Endothelial cell of umbilical vein (primary cell): ENCODE measurements at regions not wholly inside any gene's neighbourhood (a gene's known extent, or its start where the extent isn't known, plus 50 kb on each side); places are given as distances from the start of the nearest gene placed in this dataset.

Source experiments
- BruUV-seq: library from RNA; stranded (reverse); fragments of 400-500 nt; replicated peaks from 2 replicates; lab custom pipeline; 2021; lab: Mats Ljungman, UMichigan
- CTCF ChIA-PET: fragments of 300-600, 350-600 bp; sonication (Branson Sonifier 250); formaldehyde crosslinking; loops from one replicate; lab custom pipeline; 2021; ENCODE audit warnings: antibody characterized with exemption, inconsistent platforms; lab: Charles Lee
- POLR2A ChIA-PET: fragments of 300-600, 350-600 bp; sonication (Branson Sonifier 250); formaldehyde crosslinking; loops from one replicate; lab custom pipeline; 2021; ENCODE audit warnings: antibody characterized with exemption, inconsistent platforms; lab: Charles Lee
- DNase-seq: peaks from one replicate; pipeline ENCODE4 v3.0.0-alpha.2; 2011; ENCODE audit warnings: low read depth, low spot score
- FAIRE-seq: peaks from 2 replicates; lab custom pipeline; 2011; peaks lifted over from hg19 to GRCh38; lab: Jason Lieb, UNC
- H2AFZ ChIP-seq: 2 replicates; pipeline ENCODE4 v1.6.0; 2012; ENCODE audit warnings: low read depth, low read length, control low read depth, inconsistent platforms
- H3K27ac ChIP-seq: 2 replicates; pipeline ENCODE4 v1.5.1; 2011; ENCODE audit warnings: low read depth, mild to moderate bottlenecking, control low read depth, low read length, moderate library complexity; ENCODE audit not compliant: insufficient read depth
- H3K27me3 ChIP-seq, 2 experiments: 2 replicates each; pipeline versions ENCODE4 v1.6.0 to v1.6.1; 2011; ENCODE audit warnings: low read length in 2 of 2, mixed read lengths in 1 of 2; ENCODE audit not compliant: control insufficient read depth in 2 of 2, insufficient read depth in 2 of 2
- H3K36me3 ChIP-seq, 2 experiments: 2 replicates in 1 of 2; 3 replicates in 1 of 2; pipeline ENCODE4 v1.5.1; 2011; ENCODE audit warnings: low read length in 2 of 2, mild to moderate bottlenecking in 1 of 2, moderate library complexity in 1 of 2; ENCODE audit not compliant: control insufficient read depth in 2 of 2, insufficient read depth in 2 of 2; ENCODE audit errors: extremely low read depth in 1 of 2
- H3K4me1 ChIP-seq: 3 replicates; pipeline ENCODE4 v1.5.1; 2011; ENCODE audit warnings: mild to moderate bottlenecking, low read length; ENCODE audit not compliant: control insufficient read depth, insufficient read depth; ENCODE audit errors: extremely low read depth
- H3K4me2 ChIP-seq: 2 replicates; pipeline ENCODE4 v1.6.1; 2011; ENCODE audit warnings: low read length, control low read depth, mixed read lengths; ENCODE audit not compliant: insufficient read depth
- H3K4me3 ChIP-seq, 3 experiments: fragments of 200-600 bp in 1 of 3; sonication (generic), shearing (Covaris generic) in 1 of 3; replicated peaks in 1 of 3; 2 replicates each; pipeline ENCODE4 v1.5.1; 2011 to 2016; ENCODE audit warnings: control low read depth in 3 of 3, low read length in 3 of 3, mild to moderate bottlenecking in 2 of 3, inconsistent platforms in 1 of 3, low read depth in 1 of 3, moderate library complexity in 1 of 3; ENCODE audit not compliant: insufficient read depth in 1 of 3
- H3K79me2 ChIP-seq: 2 replicates; pipeline ENCODE4 v1.6.0; 2012; ENCODE audit warnings: low read length, inconsistent platforms; ENCODE audit not compliant: control insufficient read depth, insufficient read depth
- H3K9ac ChIP-seq: replicated peaks from 2 replicates; pipeline ENCODE3; 2011; ENCODE audit warnings: low read length, control low read depth; ENCODE audit not compliant: insufficient read depth; ENCODE audit errors: extremely low read depth
- H3K9me1 ChIP-seq: replicated peaks from 3 replicates; pipeline ENCODE4 v1.6.0; 2011; ENCODE audit warnings: mild to moderate bottlenecking, low read length; ENCODE audit not compliant: control insufficient read depth, insufficient read depth; ENCODE audit errors: extremely low read depth
- H3K9me3 ChIP-seq: replicated peaks from 2 replicates; pipeline ENCODE4 v1.5.1; 2012; ENCODE audit warnings: low read length, inconsistent platforms; ENCODE audit not compliant: control insufficient read depth, insufficient read depth
- H4K20me1 ChIP-seq: replicated peaks from 2 replicates; pipeline ENCODE3; 2011; ENCODE audit warnings: mild to moderate bottlenecking, low read length; ENCODE audit not compliant: control insufficient read depth, insufficient read depth; ENCODE audit errors: extremely low read depth
- EZH2 ChIP-seq: IDR thresholded peaks from 2 replicates; pipeline ENCODE4 v1.6.1; 2012; ENCODE audit warnings: borderline replicate concordance, low read depth, mild to moderate bottlenecking, moderate library complexity, low read length, inconsistent platforms; ENCODE audit not compliant: severe bottlenecking
- FOS ChIP-seq: IDR thresholded peaks from 2 replicates; pipeline ENCODE4 v1.6.1; 2011; ENCODE audit warnings: mild to moderate bottlenecking, low read length, moderate library complexity, borderline replicate concordance; ENCODE audit not compliant: insufficient read depth
- GATA2 ChIP-seq: IDR thresholded peaks from 2 replicates; pipeline ENCODE4 v1.7.0; 2011; ENCODE audit warnings: low read depth, mild to moderate bottlenecking, moderate library complexity, mixed read lengths, low read length; ENCODE audit not compliant: insufficient read length, insufficient read depth
- JUN ChIP-seq: IDR thresholded peaks from 2 replicates; pipeline ENCODE4 v1.6.1; 2011; ENCODE audit warnings: borderline replicate concordance, low read depth; ENCODE audit not compliant: insufficient read length, insufficient read depth
- MAX ChIP-seq: IDR thresholded peaks from 2 replicates; pipeline ENCODE4 v1.6.1; 2011; ENCODE audit not compliant: insufficient read depth, insufficient read length
- MYC ChIP-seq: IDR thresholded peaks from one replicate; pipeline ENCODE4 v1.6.1; 2011; ENCODE audit warnings: mild to moderate bottlenecking, low read depth, low read length
- POLR2A ChIP-seq: IDR thresholded peaks from 2 replicates; pipeline ENCODE4 v1.6.1; 2012; ENCODE audit warnings: low read depth, mild to moderate bottlenecking, control low read depth, low read length
- POLR2AphosphoS5 ChIP-seq: IDR thresholded peaks from 2 replicates; pipeline ENCODE4 v1.6.1; 2012; ENCODE audit warnings: low read depth, mild to moderate bottlenecking, control low read depth, low read length, moderate library complexity; ENCODE audit not compliant: insufficient read depth
- dilution Hi-C: fragments of 300-500 bp; cut with MboI; formaldehyde crosslinking; loops from one replicate; pipeline ENCODE4 v1.15.0; 2019; ENCODE audit warnings: low sequenced_read_pairs; ENCODE audit not compliant: extremely low pct_ligation_motif_present
- intact Hi-C: fragments of 100-400 bp; cut with micrococcal nuclease; formaldehyde crosslinking; loops from one replicate; pipeline ENCODE4 v1.10.0; 2022
- TF ChIP-seq, protein P1 (sequence below), 2 donors: IDR thresholded peaks; 1 replicate in 1 of 2; 2 replicates in 1 of 2; pipeline ENCODE4 v1.5.1; 2011; ENCODE audit warnings: low read length in 2 of 2, mild to moderate bottlenecking in 2 of 2, moderate library complexity in 2 of 2, control low read depth in 1 of 2, inconsistent platforms in 1 of 2, low read depth in 1 of 2; ENCODE audit not compliant: insufficient read depth in 1 of 2; ENCODE audit errors: extremely low read depth in 1 of 2

DNA sequence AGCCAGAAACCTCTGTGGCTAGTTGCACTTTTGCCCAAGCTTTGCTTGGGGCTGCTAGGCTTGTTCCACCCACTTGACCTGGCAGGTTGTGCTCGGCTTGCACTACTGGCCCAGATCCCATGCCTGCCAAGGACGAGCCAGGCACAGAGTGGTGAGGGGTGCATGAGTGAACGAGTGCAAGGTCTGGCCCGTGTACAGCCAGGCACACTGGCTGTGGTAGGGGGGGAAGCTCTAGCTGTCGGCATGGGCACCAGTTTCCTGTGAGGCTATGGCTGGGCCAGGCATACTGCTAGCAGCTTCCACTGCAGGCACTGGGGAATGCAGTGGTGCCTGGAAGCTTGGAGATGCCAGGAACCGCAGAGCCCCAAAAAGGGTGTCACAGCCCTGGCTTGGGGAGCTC, 210.4 kb downstream of the AKAIN1 start:
- Histone ChIP-seq H3K9me3 (no peaks in the 10 kb centered on the region), H3K9ac (no peak overlapping the region), H3K27me3 (no peaks in the 10 kb centered on the region), H3K36me3 (no peaks in the 10 kb centered on the region), H3K27ac (no peak overlapping the region), H3K79me2 (no peaks in the 10 kb centered on the region), H3K4me2 (no peak overlapping the region), H4K20me1 (no peaks in the 10 kb centered on the region), H3K4me1 (no peaks in the 10 kb centered on the region), H3K9me1 (no peaks in the 10 kb centered on the region), H3K4me3 (no peak overlapping the region), H2AFZ (no peak overlapping the region)
- no peak for TF ChIP-seq MYC
- no peak for TF ChIP-seq MAX
- TF ChIP-seq POLR2A: no peak
- CTCF ChIA-PET: no interaction called here
- dilution Hi-C loops: no loop called here
- BruUV-seq: no TSS peak
- intact Hi-C loops: no loop called here
- FAIRE-seq (no peak), DNase-seq (no peak)
- POLR2A ChIA-PET: no interaction called here

DNA sequence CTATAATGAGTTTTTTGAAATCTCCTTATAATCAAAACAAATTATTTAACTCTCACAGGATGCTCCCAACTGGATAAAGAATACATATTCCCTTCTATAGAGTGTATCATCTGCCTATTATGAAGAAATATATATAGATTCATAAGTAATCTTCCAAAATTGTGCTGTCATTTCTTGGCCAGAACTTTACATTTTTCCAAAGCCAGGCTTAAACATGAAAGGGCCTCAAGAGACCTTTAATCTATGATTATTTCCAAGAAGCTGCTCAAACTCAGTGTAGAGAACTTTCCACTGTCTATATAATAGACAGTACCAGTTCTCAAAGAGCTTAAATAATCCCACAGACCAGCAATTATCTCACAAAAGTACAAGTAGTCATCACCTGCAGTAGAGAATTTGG, 211.0 kb downstream of the AKAIN1 start:
- POLR2A ChIA-PET: no interaction called here
- no peak for DNase-seq
- Histone ChIP-seq H3K36me3 (no peaks in the 10 kb centered on the region), H3K27me3 (no peaks in the 10 kb centered on the region), H3K27ac (no peak overlapping the region), H3K4me3 (no peak overlapping the region), H3K4me2 (no peak overlapping the region), H3K9me1 (no peaks in the 10 kb centered on the region), H3K79me2 (no peaks in the 10 kb centered on the region), H3K9ac (no peak overlapping the region), H2AFZ (no peak overlapping the region), H3K4me1 (no peaks in the 10 kb centered on the region), H4K20me1 (no peaks in the 10 kb centered on the region), H3K9me3 (no peaks in the 10 kb centered on the region)
- BruUV-seq: no TSS peak
- no peak for FAIRE-seq
- CTCF ChIA-PET: no interaction called here
- no peak for TF ChIP-seq GATA2
- TF ChIP-seq JUN: no peak
- TF ChIP-seq, protein P1, sequence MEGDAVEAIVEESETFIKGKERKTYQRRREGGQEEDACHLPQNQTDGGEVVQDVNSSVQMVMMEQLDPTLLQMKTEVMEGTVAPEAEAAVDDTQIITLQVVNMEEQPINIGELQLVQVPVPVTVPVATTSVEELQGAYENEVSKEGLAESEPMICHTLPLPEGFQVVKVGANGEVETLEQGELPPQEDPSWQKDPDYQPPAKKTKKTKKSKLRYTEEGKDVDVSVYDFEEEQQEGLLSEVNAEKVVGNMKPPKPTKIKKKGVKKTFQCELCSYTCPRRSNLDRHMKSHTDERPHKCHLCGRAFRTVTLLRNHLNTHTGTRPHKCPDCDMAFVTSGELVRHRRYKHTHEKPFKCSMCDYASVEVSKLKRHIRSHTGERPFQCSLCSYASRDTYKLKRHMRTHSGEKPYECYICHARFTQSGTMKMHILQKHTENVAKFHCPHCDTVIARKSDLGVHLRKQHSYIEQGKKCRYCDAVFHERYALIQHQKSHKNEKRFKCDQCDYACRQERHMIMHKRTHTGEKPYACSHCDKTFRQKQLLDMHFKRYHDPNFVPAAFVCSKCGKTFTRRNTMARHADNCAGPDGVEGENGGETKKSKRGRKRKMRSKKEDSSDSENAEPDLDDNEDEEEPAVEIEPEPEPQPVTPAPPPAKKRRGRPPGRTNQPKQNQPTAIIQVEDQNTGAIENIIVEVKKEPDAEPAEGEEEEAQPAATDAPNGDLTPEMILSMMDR (IDR thresholded peaks at IDR 0.05; ENCODE audit: extremely low read depth in 1 of 2, insufficient read depth in 1 of 2, low read depth in 1 of 2, low read length in 2 of 2): no peak
- TF ChIP-seq MYC: no peak
- no peak for TF ChIP-seq FOS
- no peak for TF ChIP-seq POLR2A
- no peak for TF ChIP-seq EZH2
- no peak for TF ChIP-seq MAX
- no peak for TF ChIP-seq POLR2AphosphoS5
- dilution Hi-C loops (no loop called here), intact Hi-C loops (no loop called here)
